ENCODE measurements at regions not wholly inside any gene's neighbourhood (a gene's known extent, or its start where the extent isn't known, plus 50 kb on each side); places are given as distances from the start of the nearest gene placed in this dataset.

DNA sequence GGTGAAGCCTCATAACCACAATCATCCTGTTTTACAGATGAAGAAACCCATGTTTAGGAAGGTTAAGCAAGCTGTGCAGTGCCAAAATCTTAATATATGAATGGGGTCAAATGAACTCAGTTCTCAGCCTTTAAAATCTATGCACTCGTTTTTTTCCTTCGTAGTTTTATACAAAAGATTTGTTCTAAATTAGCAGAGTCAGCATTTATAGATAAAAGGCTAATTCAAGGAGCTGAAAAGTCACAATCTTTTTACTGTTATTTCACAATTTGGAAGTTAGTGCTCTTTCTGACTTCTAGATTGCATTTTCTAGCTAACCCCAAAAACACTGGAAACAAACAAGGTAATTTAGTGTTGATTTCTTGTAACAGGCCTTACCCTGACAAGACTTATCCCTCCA lies 766.9 kb upstream of the ADGRL4 start:
- TF ChIP-seq, protein P1, sequence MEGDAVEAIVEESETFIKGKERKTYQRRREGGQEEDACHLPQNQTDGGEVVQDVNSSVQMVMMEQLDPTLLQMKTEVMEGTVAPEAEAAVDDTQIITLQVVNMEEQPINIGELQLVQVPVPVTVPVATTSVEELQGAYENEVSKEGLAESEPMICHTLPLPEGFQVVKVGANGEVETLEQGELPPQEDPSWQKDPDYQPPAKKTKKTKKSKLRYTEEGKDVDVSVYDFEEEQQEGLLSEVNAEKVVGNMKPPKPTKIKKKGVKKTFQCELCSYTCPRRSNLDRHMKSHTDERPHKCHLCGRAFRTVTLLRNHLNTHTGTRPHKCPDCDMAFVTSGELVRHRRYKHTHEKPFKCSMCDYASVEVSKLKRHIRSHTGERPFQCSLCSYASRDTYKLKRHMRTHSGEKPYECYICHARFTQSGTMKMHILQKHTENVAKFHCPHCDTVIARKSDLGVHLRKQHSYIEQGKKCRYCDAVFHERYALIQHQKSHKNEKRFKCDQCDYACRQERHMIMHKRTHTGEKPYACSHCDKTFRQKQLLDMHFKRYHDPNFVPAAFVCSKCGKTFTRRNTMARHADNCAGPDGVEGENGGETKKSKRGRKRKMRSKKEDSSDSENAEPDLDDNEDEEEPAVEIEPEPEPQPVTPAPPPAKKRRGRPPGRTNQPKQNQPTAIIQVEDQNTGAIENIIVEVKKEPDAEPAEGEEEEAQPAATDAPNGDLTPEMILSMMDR (IDR thresholded peaks at IDR 0.05), result no peak
- no peak for TF ChIP-seq ZFX (IDR thresholded peaks at IDR 0.05; ENCODE audit: borderline replicate concordance)
